Muscle layer of duodenum (tissue), 2 donors: ENCODE measurements at regions not wholly inside any gene's neighbourhood (a gene's known extent, or its start where the extent isn't known, plus 50 kb on each side); places are given as distances from the start of the nearest gene placed in this dataset.
"Not testable (repeated sequence)": the region's sequence is repeated elsewhere in the genome, so short reads cannot be mapped to it uniquely, and the experiment has no call there.

Experiments used
- H3K27ac ChIP-seq: one replicate; pipeline ENCODE4 v1.7.0; 2013; ENCODE audit warnings: mild to moderate bottlenecking, low read length
- H3K27me3 ChIP-seq: one replicate; pipeline ENCODE4 v1.7.0; 2013; ENCODE audit warnings: low read depth, mild to moderate bottlenecking, control low read depth, low read length
- H3K36me3 ChIP-seq, 2 donors: one replicate each; pipeline ENCODE4 v1.7.0; 2013; ENCODE audit warnings: low read length in 2 of 2, control low read depth in 1 of 2, mild to moderate bottlenecking in 1 of 2; ENCODE audit not compliant: insufficient read depth in 2 of 2, control insufficient read depth in 1 of 2
- H3K4me1 ChIP-seq, 2 donors: one replicate each; pipeline ENCODE4 v1.7.0; 2013; ENCODE audit warnings: low read length in 2 of 2, mild to moderate bottlenecking in 2 of 2, control low read depth in 1 of 2, moderate library complexity in 1 of 2; ENCODE audit not compliant: insufficient read depth in 2 of 2, control insufficient read depth in 1 of 2
- H3K4me3 ChIP-seq, 2 donors: one replicate each; pipeline ENCODE4 v1.7.0; 2013; ENCODE audit warnings: low read length in 2 of 2, low read depth in 1 of 2, mild to moderate bottlenecking in 1 of 2
- H3K9me3 ChIP-seq, 2 donors: one replicate each; pipeline ENCODE4 v1.7.0; 2013; ENCODE audit warnings: low read length in 2 of 2, control low read depth in 1 of 2, mild to moderate bottlenecking in 1 of 2; ENCODE audit not compliant: control insufficient read depth in 1 of 2
- donor health status: healthy.

GRCh38 chr6:67792996-67793395 is 842.1 kb upstream of the ADGRB3 start:
- no peaks in the 10 kb centered on the region for H3K27me3 ChIP-seq
- no peaks in the 10 kb centered on the region for H3K36me3 ChIP-seq
- peaks cover 0 to 3% of the 10 kb centered on the region in 2 donors for H3K9me3 ChIP-seq
- H3K4me1 ChIP-seq, result no peaks in the 10 kb centered on the region
- no peak overlapping the region for H3K27ac ChIP-seq
- no peak overlapping the region for H3K4me3 ChIP-seq

- Histone ChIP-seq H3K4me3 (no peak overlapping the region), H3K27me3 (no peaks in the 10 kb centered on the region), H3K27ac (no peak overlapping the region), H3K36me3 (no peaks in the 10 kb centered on the region), H3K4me1 (no peaks in the 10 kb centered on the region), H3K9me3 (peaks cover 0 to 3% of the 10 kb centered on the region in 2 donors)
Observed at GRCh38 chr6:67790569-67790968, 844.5 kb upstream of the ADGRB3 start.

- H3K4me3 ChIP-seq, H3K27me3 ChIP-seq, H3K36me3 ChIP-seq, H3K27ac ChIP-seq, H3K9me3 ChIP-seq, H3K4me1 ChIP-seq: not testable (repeated sequence)
Observed at GRCh38 chr6:67787119-67787518, 848.0 kb upstream of the ADGRB3 start.

- Histone ChIP-seq H3K27ac (no peak overlapping the region), H3K4me1 (no peaks in the 10 kb centered on the region), H3K36me3 (no peaks in the 10 kb centered on the region)
Observed at GRCh38 chr6:67779876-67780275, 855.2 kb upstream of the ADGRB3 start.

GRCh38 chr6:67775333-67775732 is 859.7 kb upstream of the ADGRB3 start:
- H3K4me3 ChIP-seq, result no peak overlapping the region
- H3K36me3 ChIP-seq, result no peaks in the 10 kb centered on the region
- H3K27me3 ChIP-seq, result no peaks in the 10 kb centered on the region
- no peaks in the 10 kb centered on the region for H3K4me1 ChIP-seq
- no peak overlapping the region for H3K27ac ChIP-seq
- H3K9me3 ChIP-seq, result no peaks in the 10 kb centered on the region

More at GRCh38 chr6:67779876-67780275, 855.2 kb upstream of the ADGRB3 start:
- H3K9me3 ChIP-seq, result no peaks in the 10 kb centered on the region
- no peak overlapping the region for H3K4me3 ChIP-seq
- no peaks in the 10 kb centered on the region for H3K27me3 ChIP-seq

- no peak overlapping the region for H3K27ac ChIP-seq
- H3K4me1 ChIP-seq, result no peaks in the 10 kb centered on the region
- no peak overlapping the region for H3K4me3 ChIP-seq
- no peaks in the 10 kb centered on the region for H3K9me3 ChIP-seq
- H3K36me3 ChIP-seq, result no peaks in the 10 kb centered on the region
- no peaks in the 10 kb centered on the region for H3K27me3 ChIP-seq
Observed at GRCh38 chr6:67768972-67769371, 866.1 kb upstream of the ADGRB3 start.

GRCh38 chr6:67767046-67767822 is 867.8 kb upstream of the ADGRB3 start:
- H3K4me1 ChIP-seq, H3K4me3 ChIP-seq: not testable (repeated sequence)

GRCh38 chr6:67766057-67766456 is 869.0 kb upstream of the ADGRB3 start:
- H3K36me3 ChIP-seq, result no peaks in the 10 kb centered on the region

More at GRCh38 chr6:67767046-67767822, 867.8 kb upstream of the ADGRB3 start:
- not testable (repeated sequence) for H3K36me3 ChIP-seq, H3K27ac ChIP-seq, H3K9me3 ChIP-seq, H3K27me3 ChIP-seq

GRCh38 chr6:67759001-67759400 is 876.1 kb upstream of the ADGRB3 start:
- no peak overlapping the region for H3K27ac ChIP-seq
- H3K4me1 ChIP-seq, result no peaks in the 10 kb centered on the region
- no peaks in the 10 kb centered on the region for H3K36me3 ChIP-seq

More at GRCh38 chr6:67766057-67766456, 869.0 kb upstream of the ADGRB3 start:
- no peaks in the 10 kb centered on the region for H3K9me3 ChIP-seq
- H3K27ac ChIP-seq, result no peak overlapping the region
- no peaks in the 10 kb centered on the region for H3K27me3 ChIP-seq
- H3K4me1 ChIP-seq, result no peaks in the 10 kb centered on the region
- no peak overlapping the region for H3K4me3 ChIP-seq

GRCh38 chr6:67757465-67758033 is 877.5 kb upstream of the ADGRB3 start:
- Histone ChIP-seq H3K27ac (no peak overlapping the region), H3K36me3 (no peaks in the 10 kb centered on the region), H3K4me3 (no peak overlapping the region), H3K9me3 (peaks cover 0 to 7% of the 10 kb centered on the region in 2 donors), H3K4me1 (no peaks in the 10 kb centered on the region), H3K27me3 (no peaks in the 10 kb centered on the region)

More at GRCh38 chr6:67759001-67759400, 876.1 kb upstream of the ADGRB3 start:
- H3K4me3 ChIP-seq, result no peak overlapping the region
- no peaks in the 10 kb centered on the region for H3K27me3 ChIP-seq
- H3K9me3 ChIP-seq, result peaks cover 0 to 7% of the 10 kb centered on the region in 2 donors

- Histone ChIP-seq H3K4me3 (no peak overlapping the region), H3K9me3 (no peaks in the 10 kb centered on the region), H3K4me1 (no peaks in the 10 kb centered on the region), H3K27me3 (no peaks in the 10 kb centered on the region), H3K27ac (no peak overlapping the region), H3K36me3 (no peaks in the 10 kb centered on the region)
Observed at GRCh38 chr6:67748521-67748920, 886.6 kb upstream of the ADGRB3 start.
